ENCODE measurements at regions not wholly inside any gene's neighbourhood (a gene's known extent, or its start where the extent isn't known, plus 50 kb on each side); places are given as distances from the start of the nearest gene placed in this dataset.

DNA sequence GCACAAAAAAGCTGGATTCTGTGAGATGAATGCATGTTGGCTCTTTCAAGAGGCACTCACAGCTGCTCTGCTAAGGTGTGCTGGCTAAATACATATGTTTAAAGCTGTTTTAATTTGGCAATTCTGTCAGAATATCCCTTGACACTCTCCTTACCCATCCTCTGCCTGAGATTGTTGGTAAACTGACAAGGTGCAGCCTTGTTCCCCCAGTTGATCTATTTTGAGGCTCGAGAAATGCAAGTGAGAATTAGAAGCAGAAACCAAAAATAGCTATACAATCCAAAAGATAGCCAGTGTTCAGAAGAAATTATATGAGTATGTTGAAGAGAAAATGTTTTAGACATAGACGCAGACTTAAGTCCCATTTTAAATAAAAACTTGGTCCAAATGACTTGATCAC, 971.7 kb upstream of the GYPC start:
- Histone ChIP-seq H2AFZ (ENCODE audit: low read length) (no peak overlapping the region), H3K4me2 (ENCODE audit: low read depth, low read length, poor library complexity, severe bottlenecking) (no peak overlapping the region), H3K36me3 (ENCODE audit: insufficient read depth, low read length) (no peaks in the 10 kb centered on the region), H3K9ac (ENCODE audit: low read depth, low read length, poor library complexity, severe bottlenecking) (no peak overlapping the region), H3K27me3 (ENCODE audit: insufficient read depth, low read length, poor library complexity, severe bottlenecking) (no peaks in the 10 kb centered on the region), H3K4me3 (ENCODE audit: low read length, poor library complexity, severe bottlenecking) (no peak overlapping the region), H4K20me1 (ENCODE audit: insufficient read depth, low read length, poor library complexity, severe bottlenecking) (no peaks in the 10 kb centered on the region), H3K4me1 (ENCODE audit: insufficient read depth, low read length, poor library complexity, severe bottlenecking) (no peaks in the 10 kb centered on the region), H3K79me2 (ENCODE audit: insufficient read depth, low read length) (no peaks in the 10 kb centered on the region), H3K9me2 (replicated peaks; ENCODE audit: low read depth, low read length) (no peaks in the 10 kb centered on the region), H3F3A (ENCODE audit: low read depth) (no peaks in the 10 kb centered on the region), H3K9me3 (ENCODE audit: insufficient read depth, low read depth, low read length) (no peaks in the 10 kb centered on the region; the same call in 1 of the 2 replicates)
- no peak for TF ChIP-seq EZH2phosphoT487 (IDR thresholded peaks at IDR 0.05; ENCODE audit: borderline replicate concordance)

DNA sequence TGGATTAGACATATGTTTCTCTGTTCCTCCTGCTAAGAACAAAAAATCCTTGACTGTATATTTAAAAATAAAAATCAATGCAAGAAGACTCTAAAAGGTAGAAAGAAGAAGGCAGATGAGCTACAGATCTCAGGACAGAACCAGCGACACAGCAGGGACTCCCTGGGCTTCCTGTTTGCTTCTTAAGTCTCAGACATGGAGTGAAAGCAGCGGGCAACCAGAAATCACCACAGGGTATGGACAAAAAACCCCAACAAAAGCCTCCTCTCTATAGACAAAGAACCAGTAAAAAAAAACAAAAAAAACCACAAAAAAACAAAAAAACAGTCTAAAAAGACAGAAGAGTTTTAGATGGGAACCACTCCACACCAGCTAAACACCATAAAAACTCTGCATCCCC, 971.0 kb upstream of the GYPC start:
- no peaks in the 10 kb centered on the region for H3K36me3 ChIP-seq (ENCODE audit: insufficient read depth, low read length)
- no peaks in the 10 kb centered on the region for H3K27me3 ChIP-seq (ENCODE audit: insufficient read depth, low read length, poor library complexity, severe bottlenecking)
- no peak overlapping the region for H3K4me2 ChIP-seq (ENCODE audit: low read depth, low read length, poor library complexity, severe bottlenecking)
- no peaks in the 10 kb centered on the region for H3K9me2 ChIP-seq (replicated peaks; ENCODE audit: low read depth, low read length)
- no peaks in the 10 kb centered on the region for H3K79me2 ChIP-seq (ENCODE audit: insufficient read depth, low read length)
- TF ChIP-seq, protein P1, sequence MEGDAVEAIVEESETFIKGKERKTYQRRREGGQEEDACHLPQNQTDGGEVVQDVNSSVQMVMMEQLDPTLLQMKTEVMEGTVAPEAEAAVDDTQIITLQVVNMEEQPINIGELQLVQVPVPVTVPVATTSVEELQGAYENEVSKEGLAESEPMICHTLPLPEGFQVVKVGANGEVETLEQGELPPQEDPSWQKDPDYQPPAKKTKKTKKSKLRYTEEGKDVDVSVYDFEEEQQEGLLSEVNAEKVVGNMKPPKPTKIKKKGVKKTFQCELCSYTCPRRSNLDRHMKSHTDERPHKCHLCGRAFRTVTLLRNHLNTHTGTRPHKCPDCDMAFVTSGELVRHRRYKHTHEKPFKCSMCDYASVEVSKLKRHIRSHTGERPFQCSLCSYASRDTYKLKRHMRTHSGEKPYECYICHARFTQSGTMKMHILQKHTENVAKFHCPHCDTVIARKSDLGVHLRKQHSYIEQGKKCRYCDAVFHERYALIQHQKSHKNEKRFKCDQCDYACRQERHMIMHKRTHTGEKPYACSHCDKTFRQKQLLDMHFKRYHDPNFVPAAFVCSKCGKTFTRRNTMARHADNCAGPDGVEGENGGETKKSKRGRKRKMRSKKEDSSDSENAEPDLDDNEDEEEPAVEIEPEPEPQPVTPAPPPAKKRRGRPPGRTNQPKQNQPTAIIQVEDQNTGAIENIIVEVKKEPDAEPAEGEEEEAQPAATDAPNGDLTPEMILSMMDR (conservative IDR thresholded peaks at IDR 0.05; ENCODE audit: low read length), result no peak
- no peak for TF ChIP-seq EZH2phosphoT487 (IDR thresholded peaks at IDR 0.05; ENCODE audit: borderline replicate concordance)
- H4K20me1 ChIP-seq (ENCODE audit: insufficient read depth, low read length, poor library complexity, severe bottlenecking), result no peaks in the 10 kb centered on the region
- H3K9me3 ChIP-seq (ENCODE audit: insufficient read depth, low read depth, low read length), result no peaks in the 10 kb centered on the region; the same call in 1 of the 2 replicates
- no peaks in the 10 kb centered on the region for H3K4me1 ChIP-seq (ENCODE audit: insufficient read depth, low read length, poor library complexity, severe bottlenecking)
- no peaks in the 10 kb centered on the region for H3F3A ChIP-seq (ENCODE audit: low read depth)
- H3K4me3 ChIP-seq (ENCODE audit: low read length, poor library complexity, severe bottlenecking), result no peak overlapping the region
- no peak overlapping the region for H2AFZ ChIP-seq (ENCODE audit: low read length)
- no peak overlapping the region for H3K9ac ChIP-seq (ENCODE audit: low read depth, low read length, poor library complexity, severe bottlenecking)

DNA sequence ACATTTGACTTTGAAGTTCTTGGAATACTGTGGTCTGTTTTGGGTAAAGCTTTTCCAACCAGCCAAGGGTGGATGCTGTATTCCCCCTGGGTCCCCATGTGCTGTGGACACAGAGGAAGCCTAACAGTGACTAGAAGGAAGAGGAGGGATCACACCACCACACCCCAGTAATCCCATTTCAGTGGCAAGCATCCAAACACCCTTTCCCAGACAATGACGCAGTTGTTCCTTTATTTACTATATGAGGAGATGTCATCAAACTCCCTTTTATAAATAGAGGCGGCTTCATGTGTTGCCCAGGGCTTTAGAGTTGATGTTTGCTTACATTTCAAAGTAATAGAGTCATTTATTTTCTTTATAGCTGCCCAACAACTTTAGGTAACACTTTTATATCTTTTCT, 959.4 kb upstream of the GYPC start:
- no peaks in the 10 kb centered on the region for H3K9me3 ChIP-seq (ENCODE audit: insufficient read depth, low read depth, low read length)
- no peaks in the 10 kb centered on the region for H4K20me1 ChIP-seq (ENCODE audit: insufficient read depth, low read length, poor library complexity, severe bottlenecking)
- no peaks in the 10 kb centered on the region for H3K4me1 ChIP-seq (ENCODE audit: insufficient read depth, low read length, poor library complexity, severe bottlenecking)
- no peaks in the 10 kb centered on the region for H3F3A ChIP-seq (ENCODE audit: low read depth)
- no peak overlapping the region for H3K4me3 ChIP-seq (ENCODE audit: low read length, poor library complexity, severe bottlenecking)
- no peak overlapping the region for H2AFZ ChIP-seq (ENCODE audit: low read length)
- no peaks in the 10 kb centered on the region for H3K27me3 ChIP-seq (ENCODE audit: insufficient read depth, low read length, poor library complexity, severe bottlenecking)
- no peaks in the 10 kb centered on the region for H3K79me2 ChIP-seq (ENCODE audit: insufficient read depth, low read length)
- H3K4me2 ChIP-seq (ENCODE audit: low read depth, low read length, poor library complexity, severe bottlenecking), result no peak overlapping the region
- H3K9me2 ChIP-seq (replicated peaks; ENCODE audit: low read depth, low read length), result no peaks in the 10 kb centered on the region
- TF ChIP-seq, protein P1 (conservative IDR thresholded peaks at IDR 0.05; ENCODE audit: low read length), result no peak
- TF ChIP-seq EZH2phosphoT487 (IDR thresholded peaks at IDR 0.05; ENCODE audit: borderline replicate concordance), result no peak
- no peak overlapping the region for H3K9ac ChIP-seq (ENCODE audit: low read depth, low read length, poor library complexity, severe bottlenecking)
- H3K36me3 ChIP-seq (ENCODE audit: insufficient read depth, low read length), result no peaks in the 10 kb centered on the region

DNA sequence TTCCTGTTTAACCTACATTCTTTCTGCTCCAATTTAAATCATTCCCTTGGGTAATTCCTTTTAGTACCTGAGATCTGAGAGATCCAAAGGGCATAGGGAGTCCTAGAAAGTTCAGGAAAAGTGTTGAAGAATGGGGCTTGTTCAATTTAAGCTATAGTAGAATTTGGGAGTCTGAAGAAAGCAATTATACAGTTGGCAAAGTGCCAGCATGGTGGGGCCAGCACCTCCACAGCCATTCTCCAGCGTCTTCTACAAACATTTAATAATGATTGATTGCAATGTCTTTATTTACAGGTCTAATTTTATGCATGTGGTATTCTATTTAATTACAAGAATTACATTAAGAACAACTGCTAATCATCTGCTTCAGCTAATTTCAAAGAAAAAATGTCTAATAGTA, 957.7 kb upstream of the GYPC start:
- TF ChIP-seq EZH2phosphoT487 (IDR thresholded peaks at IDR 0.05; ENCODE audit: borderline replicate concordance), result no peak
- TF ChIP-seq, protein P1 (conservative IDR thresholded peaks at IDR 0.05; ENCODE audit: low read length), result no peak
- no peaks in the 10 kb centered on the region for H3K27me3 ChIP-seq (ENCODE audit: insufficient read depth, low read length, poor library complexity, severe bottlenecking)
- H3K9ac ChIP-seq (ENCODE audit: low read depth, low read length, poor library complexity, severe bottlenecking), result no peak overlapping the region
- H3K4me1 ChIP-seq (ENCODE audit: insufficient read depth, low read length, poor library complexity, severe bottlenecking), result no peaks in the 10 kb centered on the region
- H3K36me3 ChIP-seq (ENCODE audit: insufficient read depth, low read length), result no peaks in the 10 kb centered on the region
- no peaks in the 10 kb centered on the region for H3K9me2 ChIP-seq (replicated peaks; ENCODE audit: low read depth, low read length)
- no peak overlapping the region for H3K4me2 ChIP-seq (ENCODE audit: low read depth, low read length, poor library complexity, severe bottlenecking)
- H3K4me3 ChIP-seq (ENCODE audit: low read length, poor library complexity, severe bottlenecking), result no peak overlapping the region
- H3K79me2 ChIP-seq (ENCODE audit: insufficient read depth, low read length), result no peaks in the 10 kb centered on the region
- no peaks in the 10 kb centered on the region for H3F3A ChIP-seq (ENCODE audit: low read depth)
- H2AFZ ChIP-seq (ENCODE audit: low read length), result no peak overlapping the region
- no peaks in the 10 kb centered on the region for H4K20me1 ChIP-seq (ENCODE audit: insufficient read depth, low read length, poor library complexity, severe bottlenecking)
- H3K9me3 ChIP-seq (ENCODE audit: insufficient read depth, low read depth, low read length), result no peaks in the 10 kb centered on the region

All from Loucy (cell line).